Activated CD4-positive, alpha-beta T cell treated with anti-CD3 and anti-CD28 coated beads, Interleukin-2, Interleukin-6, amounts not matched to agents 100 ng/mL and 50 ng/mL, durations not matched to agents 16 hours and 8 hours (primary cell): ENCODE measurements at regions not wholly inside any gene's neighbourhood (a gene's known extent, or its start where the extent isn't known, plus 50 kb on each side); places are given as distances from the start of the nearest gene placed in this dataset.

Experiments
- DNase-seq: peaks from one replicate; pipeline ENCODE4 v3.0.0-alpha.2; 2020

- DNase-seq, result no peak
Observed at GRCh38 chr13:105820415-105820814, 715.0 kb downstream of the EFNB2 start.

DNA sequence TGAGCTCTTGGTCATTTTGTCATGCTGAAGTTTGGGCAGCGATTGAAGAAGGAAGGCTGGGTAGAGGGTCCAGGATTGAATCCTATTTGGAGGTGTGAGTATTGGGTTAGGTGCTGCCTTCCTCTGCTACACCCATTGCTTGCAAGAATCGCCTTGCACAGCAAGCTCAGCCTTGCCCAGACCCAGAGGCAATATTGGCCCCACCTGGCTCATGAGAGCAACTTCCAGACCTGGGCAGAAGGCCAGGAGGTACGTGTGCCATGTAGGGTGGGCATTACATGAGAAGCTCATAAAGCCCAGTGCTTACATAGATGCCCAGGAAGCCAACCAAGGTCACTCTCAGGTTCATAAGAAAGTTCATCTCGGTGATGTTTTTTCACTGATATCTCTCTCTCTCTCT, 718.0 kb downstream of the EFNB2 start:
- no peak for DNase-seq

DNA sequence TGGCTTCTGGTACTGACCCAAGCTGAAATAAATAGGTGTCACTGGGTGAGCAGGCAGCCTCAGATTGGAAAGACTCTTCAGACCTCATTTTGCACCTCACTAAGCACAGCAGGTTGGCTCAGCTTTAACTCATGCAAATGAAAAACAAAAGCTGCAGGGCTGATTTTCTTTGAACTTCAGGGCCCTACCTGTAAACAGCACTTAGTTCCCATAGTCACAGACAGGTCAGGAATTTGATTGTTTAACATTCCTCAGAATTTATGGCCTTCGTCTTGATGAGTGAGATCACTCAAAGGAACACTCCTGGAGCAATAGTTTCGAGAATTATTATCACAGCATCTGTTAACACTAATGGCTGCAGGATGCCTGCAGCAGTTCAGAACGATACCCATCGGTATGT, 718.5 kb downstream of the EFNB2 start:
- no peak for DNase-seq

DNA sequence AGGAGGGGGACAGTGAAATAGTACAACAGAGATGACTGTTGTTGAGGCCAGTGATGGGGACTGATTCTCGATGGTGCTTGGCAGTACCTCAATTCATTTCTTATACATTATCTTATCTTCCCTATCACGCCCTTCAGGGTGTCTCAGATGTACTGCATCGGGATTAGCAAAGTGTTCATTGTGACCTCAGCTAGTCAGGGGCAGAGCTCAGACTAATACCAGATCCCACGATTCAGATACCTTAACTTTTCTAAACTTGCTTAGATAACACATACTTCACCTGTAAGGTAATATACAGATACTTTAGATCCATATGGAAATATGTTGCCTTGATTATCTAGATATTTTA, 720.6 kb downstream of the EFNB2 start:
- no peak for DNase-seq

GRCh38 chr13:105814219-105814901, 721.1 kb downstream of the EFNB2 start:
- DNase-seq, result no peak

GRCh38 chr13:105806628-105806920, 728.9 kb downstream of the EFNB2 start:
- DNase-seq, result no peak

GRCh38 chr13:105805892-105806627, 729.4 kb downstream of the EFNB2 start:
- DNase-seq, result no peak

GRCh38 chr13:105804561-105805190, 730.8 kb downstream of the EFNB2 start:
- DNase-seq, result no peak

DNA sequence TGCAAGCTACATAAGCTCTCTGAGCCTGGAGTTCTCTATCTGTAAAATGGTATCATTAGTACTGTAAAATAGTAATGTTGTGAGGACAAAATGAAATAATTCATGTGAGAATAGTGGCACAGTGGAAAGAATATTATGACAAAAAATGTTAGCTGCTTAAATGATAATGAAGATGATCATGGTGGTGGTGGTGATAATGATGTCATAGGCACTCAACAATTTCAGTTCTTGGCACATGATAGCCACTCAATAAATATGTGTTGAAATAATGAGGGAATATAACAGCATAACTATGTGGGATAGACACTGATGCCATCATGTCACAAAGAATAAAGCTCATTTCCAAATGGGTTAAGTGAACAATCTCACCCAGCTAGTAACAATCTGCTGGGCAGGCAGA, 736.3 kb downstream of the EFNB2 start:
- DNase-seq, result no peak

DNA sequence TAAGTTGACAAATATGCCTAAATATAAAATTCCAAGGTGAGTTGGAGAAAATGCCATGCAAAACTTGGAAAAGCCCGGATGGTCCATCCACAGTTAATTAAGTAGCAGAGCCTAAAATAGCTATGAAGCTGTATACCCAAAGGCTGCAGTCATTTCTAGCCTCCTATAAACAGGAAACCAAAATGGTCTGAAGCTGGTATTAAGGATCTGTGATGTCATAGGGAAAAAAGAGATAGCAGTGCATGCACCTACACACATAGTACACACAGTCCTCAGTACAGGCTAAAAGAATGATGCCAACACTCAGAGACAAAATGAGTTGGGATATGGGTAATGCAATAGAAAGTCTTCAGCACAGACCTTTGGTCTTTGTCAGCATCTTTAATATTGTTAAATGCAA, 736.9 kb downstream of the EFNB2 start:
- DNase-seq, result no peak

- DNase-seq, result no peak
Observed at GRCh38 chr13:105796081-105796480, 739.4 kb downstream of the EFNB2 start.

GRCh38 chr13:105790923-105791322, 744.5 kb downstream of the EFNB2 start:
- no peak for DNase-seq

GRCh38 chr13:105788530-105788929, 746.9 kb downstream of the EFNB2 start:
- DNase-seq, result no peak

- DNase-seq, result no peak
Observed at GRCh38 chr13:105787632-105788031, 747.8 kb downstream of the EFNB2 start.

DNA sequence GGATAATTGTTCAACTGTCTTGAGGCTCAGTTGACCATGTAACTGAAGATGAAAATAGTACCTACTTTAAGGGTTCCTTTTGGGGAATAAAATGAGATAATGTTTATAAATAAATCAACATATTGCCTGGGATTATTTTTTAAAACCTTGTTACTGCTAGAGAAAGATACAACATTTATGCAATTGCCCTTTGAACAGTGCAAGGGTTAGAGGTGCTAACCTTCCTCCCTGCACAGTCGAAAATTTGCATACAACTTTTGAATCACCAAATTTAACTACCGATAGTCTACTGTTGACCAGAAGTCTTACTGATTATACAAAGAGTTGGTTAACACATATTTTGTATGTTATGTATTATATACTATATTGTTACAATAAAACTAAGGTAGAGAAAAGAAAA, 750.0 kb downstream of the EFNB2 start:
- DNase-seq, result no peak

DNA sequence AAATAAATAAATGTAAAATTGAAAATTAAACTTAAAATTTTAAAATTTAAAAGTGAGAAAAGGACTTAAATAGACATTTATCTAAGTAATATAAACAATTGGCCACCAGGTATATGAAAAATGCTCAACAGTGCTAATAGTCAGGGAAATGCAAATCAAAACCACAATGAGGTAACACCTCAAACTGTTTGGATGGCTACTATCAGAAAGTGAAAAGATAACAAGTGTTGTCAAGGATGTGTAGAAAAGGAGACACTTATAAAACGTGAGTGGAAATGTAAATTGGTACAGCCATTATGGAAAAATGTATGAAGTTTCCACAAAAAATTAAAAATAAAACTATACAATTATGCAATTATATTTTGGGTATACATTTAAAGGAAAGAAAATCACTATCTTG, 752.2 kb downstream of the EFNB2 start:
- no peak for DNase-seq

- no peak for DNase-seq
Observed at GRCh38 chr13:105778196-105778595, 757.3 kb downstream of the EFNB2 start.

DNA sequence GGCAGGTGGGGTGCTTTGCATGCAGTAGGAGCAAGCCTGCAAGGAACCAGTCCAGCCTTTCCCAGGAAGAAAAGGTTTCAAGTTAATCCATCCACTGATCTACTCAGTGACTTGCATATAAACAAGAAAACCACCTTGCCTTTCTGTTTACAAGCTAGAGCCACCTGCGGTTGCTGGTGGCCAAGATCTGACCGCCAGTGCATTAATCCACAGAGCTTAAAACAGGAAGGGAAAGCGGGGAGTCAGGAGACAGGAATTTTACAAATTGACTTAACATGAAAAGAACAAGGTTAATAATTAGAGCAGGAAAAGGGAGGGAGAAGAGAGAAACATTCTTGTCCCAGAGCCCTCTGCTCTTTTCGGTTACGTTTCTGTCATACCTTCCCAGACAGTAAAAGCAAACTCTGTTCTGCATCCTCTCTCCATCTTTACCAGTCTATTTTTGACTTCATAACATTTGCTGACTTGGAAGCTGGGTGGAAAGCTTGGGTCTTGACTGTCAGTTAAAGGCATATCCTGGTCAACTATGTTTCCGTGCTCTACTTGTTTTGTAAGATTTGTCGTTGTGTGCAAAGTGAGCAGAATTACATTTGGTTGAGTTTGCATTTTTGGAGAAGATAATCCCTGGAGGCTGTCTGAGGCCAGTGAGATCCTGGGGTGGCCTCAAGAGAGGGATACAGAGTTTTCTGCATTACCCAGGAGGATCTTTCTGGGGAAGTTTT, 760.6 kb downstream of the EFNB2 start:
- no peak for DNase-seq

DNA sequence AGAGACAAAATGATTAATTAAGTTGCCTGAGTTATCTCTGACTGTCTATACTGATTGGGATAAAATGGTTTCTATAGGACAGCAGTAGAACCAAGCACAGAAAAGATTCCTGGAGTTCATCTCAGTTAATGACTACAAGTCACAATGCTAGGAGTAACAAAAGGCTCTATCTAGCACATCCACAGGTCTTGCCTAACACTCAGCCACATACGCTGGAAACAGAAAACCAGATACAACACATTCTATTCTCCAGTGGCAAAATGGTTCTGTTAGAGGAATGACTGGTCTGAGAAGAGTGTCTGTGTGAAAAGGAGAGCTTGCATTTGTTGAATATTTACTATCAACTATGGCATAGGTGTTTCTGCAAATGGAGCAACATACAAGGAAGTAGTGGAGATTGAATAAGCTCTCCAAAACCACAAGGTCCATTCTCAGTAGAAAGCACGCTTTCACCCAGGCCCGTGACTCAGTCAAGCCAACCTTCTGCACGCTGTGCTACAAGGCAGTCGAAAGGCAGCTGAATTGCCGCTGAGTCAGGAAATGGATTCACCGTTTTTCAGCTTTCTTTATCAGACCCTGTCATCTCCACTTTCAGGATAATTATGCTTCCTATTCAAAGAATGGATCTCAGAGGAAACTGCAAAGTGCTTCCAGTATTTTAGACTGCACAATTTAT, 761.5 kb downstream of the EFNB2 start:
- no peak for DNase-seq

GRCh38 chr13:105773241-105773640, 762.2 kb downstream of the EFNB2 start:
- DNase-seq, result no peak

DNA sequence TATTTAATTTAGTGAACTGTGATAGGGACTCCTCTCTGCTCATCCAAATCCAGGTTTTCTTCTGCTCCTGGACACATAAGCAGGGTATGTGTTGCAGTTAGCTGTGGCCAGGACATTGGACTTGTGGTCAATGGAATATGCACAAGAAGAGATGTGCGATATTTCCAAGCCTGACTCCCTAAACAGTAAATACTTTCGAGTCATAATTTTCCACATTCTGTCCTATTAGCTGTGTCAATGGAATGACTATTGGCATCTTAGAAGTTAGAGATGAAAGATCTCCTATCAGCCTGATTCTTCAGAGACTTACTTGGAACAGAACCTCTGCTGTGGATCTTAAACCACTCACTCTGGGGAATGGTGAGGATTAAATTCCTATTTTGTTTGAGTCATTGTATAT, 771.0 kb downstream of the EFNB2 start:
- DNase-seq, result no peak

- DNase-seq, result no peak
Observed at GRCh38 chr13:105763851-105764250, 771.6 kb downstream of the EFNB2 start.

GRCh38 chr13:105762096-105762495, 773.4 kb downstream of the EFNB2 start:
- no peak for DNase-seq
